ENCODE measurements at regions not wholly inside any gene's neighbourhood (a gene's known extent, or its start where the extent isn't known, plus 50 kb on each side); places are given as distances from the start of the nearest gene placed in this dataset.

- H3K27me3 ChIP-seq (ENCODE audit: control insufficient read depth in 3 of 3, insufficient read depth in 3 of 3, low read length in 2 of 3): no peaks in the 10 kb centered on the region
- 80 to 83% methylated on average over 3 of the region's 3 CpGs for WGBS, 2 donors
- ATAC-seq (ENCODE audit: insufficient read depth, low FRiP score) (no peak), DNase-seq (no peak)
- TF ChIP-seq CTCF (IDR thresholded peaks at IDR 0.05; ENCODE audit: control extremely low read depth, extremely low read depth): no peak
- no peaks in the 10 kb centered on the region for H3K9me3 ChIP-seq (ENCODE audit: control insufficient read depth in 4 of 4, insufficient read depth in 3 of 4, low read length in 3 of 4)
- no peaks in the 10 kb centered on the region for H3K36me3 ChIP-seq (ENCODE audit: control insufficient read depth in 4 of 4, insufficient read depth in 4 of 4, low read length in 4 of 4)
- no peaks in the 10 kb centered on the region for H3K4me1 ChIP-seq (ENCODE audit: control insufficient read depth in 5 of 5, insufficient read depth in 5 of 5, low read length in 5 of 5)
- no peak overlapping the region for H3K4me3 ChIP-seq
- no peak overlapping the region for H3K27ac ChIP-seq (ENCODE audit: low read depth in 1 of 2, low read length in 1 of 2)
- no peak overlapping the region for H3K9ac ChIP-seq (ENCODE audit: insufficient read depth in 1 of 2, low read length in 2 of 2)
Observed at GRCh38 chr21:17071093-17071492, 441.8 kb upstream of the CXADR start.

GRCh38 chr21:17081193-17081592, 431.6 kb upstream of the CXADR start:
- DNase-seq: no peak
- H3K9ac ChIP-seq (ENCODE audit: insufficient read depth in 1 of 2, low read length in 2 of 2): no peak overlapping the region
- H3K4me3 ChIP-seq: no peak overlapping the region
- no peaks in the 10 kb centered on the region for H3K27me3 ChIP-seq (ENCODE audit: control insufficient read depth in 3 of 3, insufficient read depth in 3 of 3, low read length in 2 of 3)
- no peaks in the 10 kb centered on the region for H3K9me3 ChIP-seq (ENCODE audit: control insufficient read depth in 4 of 4, insufficient read depth in 3 of 4, low read length in 3 of 4)
- no peak for TF ChIP-seq CTCF (IDR thresholded peaks at IDR 0.05; ENCODE audit: control extremely low read depth, extremely low read depth)
- H3K27ac ChIP-seq (ENCODE audit: low read depth in 1 of 2, low read length in 1 of 2): no peak overlapping the region
- no peak for ATAC-seq (ENCODE audit: insufficient read depth, low FRiP score)
- 67 to 68% methylated on average over 4 of the region's 4 CpGs for WGBS, 2 donors
- H3K4me1 ChIP-seq (ENCODE audit: control insufficient read depth in 5 of 5, insufficient read depth in 5 of 5, low read length in 5 of 5): peaks cover 0 to 7% (median 0%) of the 10 kb centered on the region in 5 donors
- no peaks in the 10 kb centered on the region for H3K36me3 ChIP-seq (ENCODE audit: control insufficient read depth in 4 of 4, insufficient read depth in 4 of 4, low read length in 4 of 4)

- Histone ChIP-seq H3K4me3 (no peak overlapping the region), H3K27ac (ENCODE audit: low read depth in 1 of 2, low read length in 1 of 2) (no peak overlapping the region), H3K9me3 (ENCODE audit: control insufficient read depth in 4 of 4, insufficient read depth in 3 of 4, low read length in 3 of 4) (no peaks in the 10 kb centered on the region), H3K4me1 (ENCODE audit: control insufficient read depth in 5 of 5, insufficient read depth in 5 of 5, low read length in 5 of 5) (peaks cover 0 to 10% (median 0%) of the 10 kb centered on the region in 5 donors), H3K9ac (ENCODE audit: insufficient read depth in 1 of 2, low read length in 2 of 2) (no peak overlapping the region), H3K27me3 (ENCODE audit: control insufficient read depth in 3 of 3, insufficient read depth in 3 of 3, low read length in 2 of 3) (no peaks in the 10 kb centered on the region), H3K36me3 (ENCODE audit: control insufficient read depth in 4 of 4, insufficient read depth in 4 of 4, low read length in 4 of 4) (no peaks in the 10 kb centered on the region)
- DNase-seq (peak in 1 of 3 donors; percentile 20), ATAC-seq (ENCODE audit: insufficient read depth, low FRiP score) (no peak)
- 62 to 89% methylated on average over 4 of the region's 4 CpGs for WGBS, 2 donors
- TF ChIP-seq CTCF (IDR thresholded peaks at IDR 0.05; ENCODE audit: control extremely low read depth, extremely low read depth): no peak
Observed at GRCh38 chr21:17082843-17083483, 429.9 kb upstream of the CXADR start.

- Histone ChIP-seq H3K27me3 (ENCODE audit: control insufficient read depth in 3 of 3, insufficient read depth in 3 of 3, low read length in 2 of 3) (no peaks in the 10 kb centered on the region), H3K4me1 (ENCODE audit: control insufficient read depth in 5 of 5, insufficient read depth in 5 of 5, low read length in 5 of 5) (peaks cover 0 to 26% (median 0%) of the 10 kb centered on the region in 5 donors), H3K9me3 (ENCODE audit: control insufficient read depth in 4 of 4, insufficient read depth in 3 of 4, low read length in 3 of 4) (peaks cover 0 to 3% (median 0%) of the 10 kb centered on the region in 4 donors), H3K36me3 (ENCODE audit: control insufficient read depth in 4 of 4, insufficient read depth in 4 of 4, low read length in 4 of 4) (no peaks in the 10 kb centered on the region), H3K9ac (ENCODE audit: insufficient read depth in 1 of 2, low read length in 2 of 2) (peak overlapping the region in 1 of 2 donors; percentile 27), H3K27ac (ENCODE audit: low read depth in 1 of 2, low read length in 1 of 2) (no peak overlapping the region), H3K4me3 (no peak overlapping the region)
- DNase-seq (peak in 2 of 3 donors; percentile 73 to 83), ATAC-seq (ENCODE audit: insufficient read depth, low FRiP score) (no peak)
- WGBS, 2 donors: 38 to 52% methylated on average over 1 of the region's 1 CpG
- TF ChIP-seq CTCF (IDR thresholded peaks at IDR 0.05; ENCODE audit: control extremely low read depth, extremely low read depth): no peak
Observed at GRCh38 chr21:17085707-17086106, 427.1 kb upstream of the CXADR start.

All from lung (tissue), 11 donors.